ENCODE measurements at regions not wholly inside any gene's neighbourhood (a gene's known extent, or its start where the extent isn't known, plus 50 kb on each side); places are given as distances from the start of the nearest gene placed in this dataset.
"Not testable (repeated sequence)": the region's sequence is repeated elsewhere in the genome, so short reads cannot be mapped to it uniquely, and the experiment has no call there.

- Histone ChIP-seq H3K9me3 (no peaks in the 10 kb centered on the region), H3K4me3 (no peak overlapping the region), H3K36me3 (no peaks in the 10 kb centered on the region), H3K27ac (no peak overlapping the region), H3K27me3 (no peaks in the 10 kb centered on the region), H3K4me1 (peaks cover 0 to 11% (median 0%) of the 10 kb centered on the region in 4 donors)
- TF ChIP-seq POLR2A (IDR thresholded peaks at IDR 0.05) = no peak
- TF ChIP-seq EP300 (IDR thresholded peaks at IDR 0.05) = no peak
- no peak for TF ChIP-seq POLR2AphosphoS5 (IDR thresholded peaks at IDR 0.05)
- TF ChIP-seq CTCF (IDR thresholded peaks at IDR 0.05) = no peak
- DNase-seq (no peak), ATAC-seq (ENCODE audit: low FRiP score in 2 of 2) (no peak)
- WGBS, 2 donors = 73 to 74% methylated on average over 2 of the region's 2 CpGs
Observed at GRCh38 chr4:158122501-158122900, 50.3 kb downstream of the GASK1B start.

DNA sequence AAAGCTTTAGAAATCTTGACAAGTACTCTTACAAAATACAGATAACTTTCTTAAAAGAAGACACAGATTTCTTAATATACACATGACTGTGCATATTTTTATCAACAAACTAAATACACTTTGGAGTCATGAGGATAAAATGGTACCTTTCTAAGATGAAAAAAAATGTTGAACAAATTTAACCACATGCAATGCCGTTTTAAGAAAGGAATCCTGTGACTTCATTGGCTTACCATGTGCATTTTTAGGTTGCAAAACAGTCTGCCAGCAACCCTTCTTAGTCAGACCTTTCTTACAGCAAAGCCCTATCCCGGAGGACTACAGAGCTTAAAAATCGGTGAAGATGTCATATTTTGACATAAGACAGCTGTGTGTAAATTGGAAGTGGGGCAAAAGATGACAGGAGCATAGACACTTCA is 51.7 kb downstream of the GASK1B start:
- Histone ChIP-seq H3K27me3 (no peaks in the 10 kb centered on the region), H3K4me1 (peaks cover 0 to 11% (median 0%) of the 10 kb centered on the region in 4 donors), H3K9me3 (no peaks in the 10 kb centered on the region), H3K4me3 (no peak overlapping the region), H3K27ac (peak overlapping the region in 1 of 4 donors; percentile 48), H3K36me3 (no peaks in the 10 kb centered on the region)
- peak in 1 of 2 donors; percentile 15 for TF ChIP-seq POLR2AphosphoS5 (IDR thresholded peaks at IDR 0.05)
- TF ChIP-seq CTCF (IDR thresholded peaks at IDR 0.05) = no peak
- TF ChIP-seq EP300 (IDR thresholded peaks at IDR 0.05) = peak in 1 of 4 donors; percentile 22
- no peak for TF ChIP-seq POLR2A (IDR thresholded peaks at IDR 0.05)
- 38 to 41% methylated on average over 3 of the region's 3 CpGs for WGBS, 2 donors
- ATAC-seq (ENCODE audit: low FRiP score in 2 of 2) (peak; percentile 72 to 95), DNase-seq (peak in 1 of 2 donors; percentile 33)

DNA sequence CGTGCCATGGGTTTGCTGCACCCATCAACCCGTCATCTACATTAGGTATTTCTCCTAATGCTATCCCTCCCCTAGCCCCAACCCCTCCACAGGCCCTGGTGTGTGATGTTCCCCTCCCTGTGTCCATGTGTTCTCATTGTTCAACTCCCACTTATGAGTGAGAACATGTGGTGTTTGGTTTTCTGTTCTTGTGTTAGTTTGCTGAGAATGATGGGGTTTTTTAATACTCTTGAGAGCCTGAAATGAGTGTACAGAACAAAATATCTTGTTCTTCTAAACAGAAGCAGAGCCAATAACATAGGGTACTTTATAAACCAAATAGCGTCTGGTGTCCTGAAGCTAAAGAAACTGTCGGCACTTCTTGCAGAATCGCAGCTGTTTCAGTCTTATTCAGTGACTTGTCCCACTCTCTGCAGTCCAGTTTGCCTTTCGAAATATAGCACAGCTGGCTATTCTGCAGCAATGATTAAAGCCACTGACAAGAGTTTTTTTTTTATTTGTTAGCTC is 52.1 kb downstream of the GASK1B start:
- not testable (repeated sequence) for H3K4me3 ChIP-seq, H3K9me3 ChIP-seq, H3K27me3 ChIP-seq, H3K36me3 ChIP-seq
- WGBS, 2 donors = 41 to 49% methylated on average over 6 of the region's 6 CpGs
- peak; percentile 67 to 82 for ATAC-seq (ENCODE audit: low FRiP score in 2 of 2)
- DNase-seq = peak in 1 of 2 donors; percentile 27
- H3K4me1 ChIP-seq = peaks cover 0 to 11% (median 0%) of the 10 kb centered on the region in 4 donors
- H3K27ac ChIP-seq = peak overlapping the region in 2 of 4 donors; percentile 48 to 49

GRCh38 chr4:158112611-158113010 is 60.2 kb downstream of the GASK1B start:
- ATAC-seq (ENCODE audit: low FRiP score in 2 of 2) (peak in 1 of 2 donors; percentile 53), DNase-seq (no peak)
- no peak overlapping the region for H3K27ac ChIP-seq
- H3K36me3 ChIP-seq = no peaks in the 10 kb centered on the region
- no peaks in the 10 kb centered on the region for H3K4me1 ChIP-seq
- H3K9me3 ChIP-seq = no peaks in the 10 kb centered on the region
- TF ChIP-seq POLR2AphosphoS5 (IDR thresholded peaks at IDR 0.05) = no peak
- no peak for TF ChIP-seq CTCF (IDR thresholded peaks at IDR 0.05)
- TF ChIP-seq POLR2A (IDR thresholded peaks at IDR 0.05) = no peak
- no peak for TF ChIP-seq EP300 (IDR thresholded peaks at IDR 0.05)
- H3K4me3 ChIP-seq = no peak overlapping the region
- no peaks in the 10 kb centered on the region for H3K27me3 ChIP-seq

DNA sequence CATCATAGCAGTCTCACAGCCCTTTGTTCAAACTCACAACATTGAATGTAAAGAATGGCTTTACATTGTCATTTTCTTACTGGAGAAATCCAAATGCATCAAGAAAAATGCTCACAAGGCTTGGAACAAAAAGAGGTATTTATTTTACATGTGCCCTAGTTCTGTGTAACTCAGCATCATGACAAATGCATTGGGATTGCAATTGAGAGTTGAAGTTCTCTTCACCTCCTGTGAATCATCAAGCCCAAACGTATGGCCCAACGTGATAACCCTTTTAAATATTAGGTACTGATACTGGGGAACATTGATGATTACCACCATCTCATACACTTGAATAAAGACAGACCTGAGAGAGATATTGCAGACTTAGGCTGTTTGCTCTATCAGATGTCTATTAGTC is 61.6 kb downstream of the GASK1B start:
- H3K9me3 ChIP-seq = no peaks in the 10 kb centered on the region
- no peak for ATAC-seq (ENCODE audit: low FRiP score in 2 of 2)

More for the DNA sequence above, 61.6 kb downstream of the GASK1B start:
- H3K4me3 ChIP-seq = no peak overlapping the region
- TF ChIP-seq EP300 (IDR thresholded peaks at IDR 0.05) = no peak
- no peak for TF ChIP-seq POLR2A (IDR thresholded peaks at IDR 0.05)
- no peak for TF ChIP-seq POLR2AphosphoS5 (IDR thresholded peaks at IDR 0.05)
- no peak for TF ChIP-seq CTCF (IDR thresholded peaks at IDR 0.05)
- no peaks in the 10 kb centered on the region for H3K36me3 ChIP-seq
- no peak for DNase-seq
- 81 to 92% methylated on average over 2 of the region's 2 CpGs for WGBS, 2 donors
- no peak overlapping the region for H3K27ac ChIP-seq
- H3K4me1 ChIP-seq = no peaks in the 10 kb centered on the region
- H3K27me3 ChIP-seq = no peaks in the 10 kb centered on the region

All from upper lobe of left lung (tissue), 6 donors.